ENCODE measurements at regions not wholly inside any gene's neighbourhood (a gene's known extent, or its start where the extent isn't known, plus 50 kb on each side); places are given as distances from the start of the nearest gene placed in this dataset.
A peak's percentile ranks its signal among the peaks of the same experiment; 100 is the strongest.

DNA sequence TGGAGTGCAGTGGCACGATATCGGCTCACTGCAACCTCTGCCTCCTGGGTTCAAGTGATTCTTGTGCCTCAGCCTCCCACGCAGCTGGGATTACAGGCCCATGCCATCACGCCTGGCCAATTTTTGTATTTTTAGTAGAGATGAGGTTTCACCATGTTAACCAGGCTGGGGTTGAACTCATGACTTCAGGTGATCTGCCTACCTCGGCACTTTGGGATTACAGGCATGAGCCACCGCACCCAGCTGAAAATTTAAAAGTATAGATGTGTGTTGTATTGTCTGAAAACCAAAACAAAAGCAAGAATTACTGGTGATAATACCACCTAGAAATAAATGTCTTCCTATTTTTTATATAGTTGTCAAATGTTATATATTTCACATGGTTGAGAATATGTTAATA is 162.0 kb upstream of the DMRT1 start:
- DNase-seq (ENCODE audit: low spot score) (no peak), ATAC-seq (ENCODE audit: insufficient number of reproducible peaks, low FRiP score, low read depth) (no peak)
- peak overlapping the region; percentile 20 to 52 for H3K27ac ChIP-seq

DNA sequence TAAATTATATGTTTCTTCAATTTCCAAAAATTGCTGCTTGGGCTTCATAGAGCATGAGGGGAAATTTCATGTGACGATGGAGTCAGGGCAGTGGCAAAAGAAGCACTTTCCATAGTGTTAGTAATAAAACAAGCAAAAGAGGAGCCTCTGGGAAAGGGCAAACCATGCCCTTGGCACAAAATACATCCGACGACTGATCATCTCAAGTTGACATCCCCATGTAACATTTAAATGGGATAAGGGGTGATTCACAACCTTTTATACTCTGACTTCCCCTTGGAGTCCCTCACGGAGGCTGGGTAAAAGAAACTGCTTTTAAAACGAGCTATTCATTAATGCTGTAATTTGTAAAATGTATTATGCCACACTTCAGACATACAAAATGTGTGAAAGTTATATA is 161.4 kb upstream of the DMRT1 start:
- H3K4me1 ChIP-seq (ENCODE audit: control insufficient read depth in 1 of 2, low read depth in 2 of 2) = peaks cover 14 to 37% of the 10 kb centered on the region in 2 donors
- DNase-seq (ENCODE audit: low spot score) = no peak
- H3K27me3 ChIP-seq (replicated peaks; ENCODE audit: insufficient read depth) = no peaks in the 10 kb centered on the region
- no peaks in the 10 kb centered on the region for H3K9me3 ChIP-seq
- H3K27ac ChIP-seq = peak overlapping the region in 1 of 2 donors; percentile 20
- TF ChIP-seq, protein P1, sequence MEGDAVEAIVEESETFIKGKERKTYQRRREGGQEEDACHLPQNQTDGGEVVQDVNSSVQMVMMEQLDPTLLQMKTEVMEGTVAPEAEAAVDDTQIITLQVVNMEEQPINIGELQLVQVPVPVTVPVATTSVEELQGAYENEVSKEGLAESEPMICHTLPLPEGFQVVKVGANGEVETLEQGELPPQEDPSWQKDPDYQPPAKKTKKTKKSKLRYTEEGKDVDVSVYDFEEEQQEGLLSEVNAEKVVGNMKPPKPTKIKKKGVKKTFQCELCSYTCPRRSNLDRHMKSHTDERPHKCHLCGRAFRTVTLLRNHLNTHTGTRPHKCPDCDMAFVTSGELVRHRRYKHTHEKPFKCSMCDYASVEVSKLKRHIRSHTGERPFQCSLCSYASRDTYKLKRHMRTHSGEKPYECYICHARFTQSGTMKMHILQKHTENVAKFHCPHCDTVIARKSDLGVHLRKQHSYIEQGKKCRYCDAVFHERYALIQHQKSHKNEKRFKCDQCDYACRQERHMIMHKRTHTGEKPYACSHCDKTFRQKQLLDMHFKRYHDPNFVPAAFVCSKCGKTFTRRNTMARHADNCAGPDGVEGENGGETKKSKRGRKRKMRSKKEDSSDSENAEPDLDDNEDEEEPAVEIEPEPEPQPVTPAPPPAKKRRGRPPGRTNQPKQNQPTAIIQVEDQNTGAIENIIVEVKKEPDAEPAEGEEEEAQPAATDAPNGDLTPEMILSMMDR (IDR thresholded peaks at IDR 0.05) = no peak
- no peak for ATAC-seq (ENCODE audit: insufficient number of reproducible peaks, low FRiP score, low read depth)
- no peaks in the 10 kb centered on the region for H3K36me3 ChIP-seq
- no peak overlapping the region for H3K4me3 ChIP-seq

More for the DNA sequence above, 162.0 kb upstream of the DMRT1 start:
- Histone ChIP-seq H3K4me1 (ENCODE audit: control insufficient read depth in 1 of 2, low read depth in 2 of 2) (peaks cover 14 to 37% of the 10 kb centered on the region in 2 donors), H3K9me3 (no peaks in the 10 kb centered on the region), H3K4me3 (no peak overlapping the region), H3K36me3 (no peaks in the 10 kb centered on the region), H3K27me3 (replicated peaks; ENCODE audit: insufficient read depth) (no peaks in the 10 kb centered on the region)
- TF ChIP-seq, protein P1 (IDR thresholded peaks at IDR 0.05) = no peak

DNA sequence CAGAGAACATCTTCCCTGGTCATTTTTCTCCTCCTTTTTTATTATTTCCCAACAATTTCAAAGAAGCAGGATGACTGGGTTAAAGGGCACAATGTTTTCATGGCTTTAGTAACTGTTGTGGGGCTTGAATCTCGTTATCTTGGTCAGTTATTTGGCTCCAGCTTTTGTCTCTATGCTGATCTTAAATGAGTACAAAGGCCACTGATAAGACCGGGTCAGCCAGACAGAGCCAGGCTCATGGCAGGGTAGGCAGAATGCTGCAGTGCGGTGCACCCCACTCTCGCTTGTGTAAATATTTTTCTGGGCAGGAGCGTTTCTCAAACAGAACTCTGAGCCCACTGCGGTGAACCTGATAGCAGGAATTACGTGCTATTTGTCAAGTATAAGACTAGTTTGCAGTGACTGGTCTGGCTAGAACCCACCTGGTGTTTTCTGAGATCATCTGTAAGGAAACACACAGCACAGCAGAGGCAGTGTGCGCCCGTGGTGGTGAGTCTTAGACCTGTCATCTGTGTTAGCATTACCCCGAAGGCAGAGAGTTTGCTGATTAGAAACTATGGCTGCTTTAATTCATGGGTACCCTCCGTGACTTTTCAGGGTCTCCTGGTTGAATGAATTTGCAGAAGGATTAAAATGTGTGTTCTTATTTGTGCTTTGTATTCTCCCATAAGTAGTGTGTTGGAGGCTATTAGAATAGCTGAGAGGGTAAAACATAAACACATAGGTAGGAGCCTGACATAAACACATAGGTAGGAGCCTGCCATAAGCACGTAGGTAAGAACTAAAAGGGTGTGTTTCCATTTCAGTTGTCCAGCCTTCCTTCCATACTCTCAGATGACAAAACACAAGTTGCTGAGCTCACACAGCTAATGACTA is 158.6 kb upstream of the DMRT1 start:
- TF ChIP-seq, protein P1 (IDR thresholded peaks at IDR 0.05) = no peak
- Histone ChIP-seq H3K27me3 (replicated peaks; ENCODE audit: insufficient read depth) (no peaks in the 10 kb centered on the region), H3K9me3 (no peaks in the 10 kb centered on the region), H3K4me3 (peak overlapping the region; percentile 69), H3K36me3 (no peaks in the 10 kb centered on the region), H3K4me1 (ENCODE audit: control insufficient read depth in 1 of 2, low read depth in 2 of 2) (peaks cover 22 to 47% of the 10 kb centered on the region in 2 donors), H3K27ac (peak overlapping the region; percentile 84 to 91)
- DNase-seq (ENCODE audit: low spot score) (no peak), ATAC-seq (ENCODE audit: insufficient number of reproducible peaks, low FRiP score, low read depth) (no peak)

DNA sequence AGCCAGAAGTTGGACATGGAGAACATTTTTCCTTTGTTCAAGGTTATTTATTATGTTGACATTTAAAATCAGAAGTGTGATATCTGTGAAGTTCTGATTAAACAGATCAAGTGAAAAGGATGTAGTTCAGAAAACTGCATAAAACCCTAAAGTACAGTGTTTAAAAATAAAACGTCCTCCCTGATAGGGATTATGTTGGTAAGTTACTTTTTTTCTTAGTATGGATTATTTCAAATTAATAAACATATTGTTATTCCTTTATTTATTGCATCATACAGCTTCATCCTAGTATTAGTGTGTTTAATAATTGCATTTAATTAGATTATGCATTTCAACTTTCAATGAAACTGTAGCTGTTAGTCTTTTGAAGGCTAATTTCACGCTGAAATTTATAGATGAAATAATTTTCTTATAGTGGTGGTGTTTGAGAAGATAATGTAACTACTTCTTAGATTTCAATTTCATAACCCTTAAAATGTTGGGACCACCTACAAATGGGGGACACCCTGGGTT is 157.9 kb upstream of the DMRT1 start:
- ATAC-seq (ENCODE audit: insufficient number of reproducible peaks, low FRiP score, low read depth) = no peak
- Histone ChIP-seq H3K27me3 (replicated peaks; ENCODE audit: insufficient read depth) (no peaks in the 10 kb centered on the region), H3K4me3 (peak overlapping the region; percentile 69), H3K27ac (peak overlapping the region; percentile 84 to 91), H3K36me3 (no peaks in the 10 kb centered on the region), H3K9me3 (no peaks in the 10 kb centered on the region), H3K4me1 (ENCODE audit: control insufficient read depth in 1 of 2, low read depth in 2 of 2) (peaks cover 25 to 47% of the 10 kb centered on the region in 2 donors)
- DNase-seq (ENCODE audit: low spot score) = no peak
- TF ChIP-seq, protein P1 (IDR thresholded peaks at IDR 0.05) = no peak

DNA sequence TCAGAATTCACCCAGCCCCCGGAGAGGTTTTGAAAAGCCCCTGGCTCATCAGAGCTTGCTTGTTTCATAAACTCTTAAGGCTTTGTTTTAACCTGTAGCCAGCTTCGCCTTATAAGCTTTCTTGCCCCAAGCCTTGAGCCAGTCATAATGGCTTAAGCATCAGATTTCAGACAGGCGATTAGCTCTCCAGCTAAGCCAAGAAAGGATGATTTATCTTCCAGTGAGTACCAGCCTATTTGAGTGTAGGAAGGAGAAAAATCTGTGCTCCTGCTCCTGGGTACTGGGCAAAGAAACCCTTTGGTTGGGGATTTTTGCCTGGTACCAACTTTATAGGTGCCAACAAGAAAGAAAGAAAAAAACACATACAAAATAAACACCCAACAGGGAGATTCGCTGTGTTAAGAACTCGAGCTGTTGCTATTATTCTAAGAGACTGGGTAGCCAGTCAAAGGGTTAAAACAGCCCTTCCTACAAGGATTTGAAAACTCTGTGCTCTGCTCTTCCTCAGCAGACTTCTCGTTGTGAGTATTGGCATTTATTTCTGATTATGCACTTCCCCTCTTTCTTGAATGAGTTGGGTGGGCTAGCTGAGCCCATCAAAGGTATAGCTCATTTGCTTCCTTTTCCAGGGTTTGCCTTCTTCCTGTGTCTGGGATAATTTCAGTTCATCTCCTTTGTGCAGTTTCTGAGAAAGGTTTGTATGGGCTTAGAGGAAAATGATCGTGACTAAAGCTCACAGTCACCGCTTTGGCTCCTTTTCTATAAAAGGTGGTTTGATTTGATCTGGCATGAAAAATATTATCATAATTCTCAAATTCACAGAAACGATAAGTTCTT is 157.2 kb upstream of the DMRT1 start:
- H3K9me3 ChIP-seq = no peaks in the 10 kb centered on the region
- ATAC-seq (ENCODE audit: insufficient number of reproducible peaks, low FRiP score, low read depth) (peak; percentile 63), DNase-seq (ENCODE audit: low spot score) (no peak)
- peaks cover 26 to 54% of the 10 kb centered on the region in 2 donors for H3K4me1 ChIP-seq (ENCODE audit: control insufficient read depth in 1 of 2, low read depth in 2 of 2)
- no peaks in the 10 kb centered on the region for H3K27me3 ChIP-seq (replicated peaks; ENCODE audit: insufficient read depth)
- peak overlapping the region; percentile 84 to 91 for H3K27ac ChIP-seq
- TF ChIP-seq, protein P1 (IDR thresholded peaks at IDR 0.05) = no peak
- no peaks in the 10 kb centered on the region for H3K36me3 ChIP-seq
- H3K4me3 ChIP-seq = peak overlapping the region; percentile 69

Data from thoracic aorta (tissue), 2 donors.